HEK293 (cell line): ENCODE measurements at regions not wholly inside any gene's neighbourhood (a gene's known extent, or its start where the extent isn't known, plus 50 kb on each side); places are given as distances from the start of the nearest gene placed in this dataset.

Experiments
- CTCF ChIA-PET: fragments of 350-600 bp; formaldehyde crosslinking; extraction: SDS; loops from one replicate; lab custom pipeline; 2021; ENCODE audit warnings: antibody characterized with exemption; lab: Yijun Ruan, JAX
- POLR2A ChIA-PET: fragments of 300-600 bp; formaldehyde crosslinking; extraction: SDS; loops from one replicate; lab custom pipeline; 2020; ENCODE audit warnings: antibody characterized with exemption, inconsistent platforms; lab: Yijun Ruan, JAX
- H3K27ac ChIP-seq: fragments of 200-500 bp; sonication (Bioruptor generic); 2 replicates; pipeline ENCODE4 v1.5.1; 2014; ENCODE audit warnings: low read depth, low read length, control low read depth, inconsistent platforms; ENCODE audit errors: extremely low read depth
- H3K36me3 ChIP-seq, 2 experiments: fragments of 200-500 bp in 1 of 2; sonication (Bioruptor generic) in 1 of 2; 1 replicate in 1 of 2; 2 replicates in 1 of 2; pipeline ENCODE4 v1.5.1; 2014 to 2017; ENCODE audit warnings: inconsistent platforms in 2 of 2, low read length in 2 of 2; ENCODE audit not compliant: control insufficient read depth in 2 of 2, insufficient read depth in 1 of 2
- H3K4me1 ChIP-seq: fragments of 200-500 bp; sonication (Bioruptor generic); 2 replicates; pipeline ENCODE4 v1.5.1; 2014; ENCODE audit warnings: mild to moderate bottlenecking, low read length, inconsistent platforms; ENCODE audit not compliant: control insufficient read depth, insufficient read depth
- H3K4me3 ChIP-seq: 2 replicates; pipeline ENCODE4 v1.5.1; 2011; ENCODE audit warnings: low read depth, mild to moderate bottlenecking, control low read depth, low read length, moderate library complexity
- H3K9me3 ChIP-seq: fragments of 200-500 bp; sonication (Bioruptor generic); 2 replicates; pipeline ENCODE4 v1.5.1; 2014; ENCODE audit warnings: low read depth, low read length, inconsistent platforms; ENCODE audit not compliant: control insufficient read depth, insufficient read depth
- FEZF1 ChIP-seq: fragments of 450-650 bp; formaldehyde crosslinking; IDR thresholded peaks from 2 replicates; pipeline ENCODE4 v1.5.1; 2016; ENCODE audit warnings: missing biosample characterization, missing genetic modification characterization
- GFI1B ChIP-seq: fragments of 450-650 bp; formaldehyde crosslinking; IDR thresholded peaks from 2 replicates; pipeline ENCODE4 v1.5.1; 2016; ENCODE audit warnings: missing biosample characterization, missing genetic modification characterization
- IKZF3 ChIP-seq: fragments of 450-650 bp; IDR thresholded peaks from 2 replicates; pipeline ENCODE4 v1.5.0; 2018; ENCODE audit warnings: missing biosample characterization, mild to moderate bottlenecking, missing genetic modification characterization, moderate library complexity
- MYNN ChIP-seq: fragments of 450-650 bp; formaldehyde crosslinking; IDR thresholded peaks from 2 replicates; pipeline ENCODE4 v1.5.1; 2016; ENCODE audit warnings: missing biosample characterization, missing genetic modification characterization, borderline replicate concordance
- PRDM1 ChIP-seq: fragments of 450-650 bp; formaldehyde crosslinking; IDR thresholded peaks from 2 replicates; pipeline ENCODE4; 2016; ENCODE audit warnings: missing biosample characterization, missing genetic modification characterization
- ZBTB7A ChIP-seq: fragments of 450-650 bp; formaldehyde crosslinking; IDR thresholded peaks from 2 replicates; pipeline ENCODE4 v1.5.1; 2016; ENCODE audit warnings: low read depth, missing biosample characterization, missing genetic modification characterization
- ZIC2 ChIP-seq: fragments of 450-650 bp; formaldehyde crosslinking; IDR thresholded peaks from 2 replicates; pipeline ENCODE4 v1.5.1; 2016; ENCODE audit warnings: missing biosample characterization, missing genetic modification characterization
- ZNF114 ChIP-seq: fragments of 450-650 bp; formaldehyde crosslinking; IDR thresholded peaks from 2 replicates; pipeline ENCODE4 v1.5.0; 2017; ENCODE audit warnings: missing biosample characterization, missing genetic modification characterization
- ZNF133 ChIP-seq: fragments of 450-650 bp; formaldehyde crosslinking; IDR thresholded peaks from 2 replicates; pipeline ENCODE4 v1.5.1; 2016; ENCODE audit warnings: missing biosample characterization, missing genetic modification characterization
- ZNF140 ChIP-seq: fragments of 450-650 bp; formaldehyde crosslinking; IDR thresholded peaks from 2 replicates; pipeline ENCODE4 v1.5.1; 2016; ENCODE audit warnings: missing biosample characterization, missing genetic modification characterization
- ZNF16 ChIP-seq: fragments of 450-650 bp; formaldehyde crosslinking; IDR thresholded peaks from 2 replicates; pipeline ENCODE4 v1.5.1; 2016; ENCODE audit warnings: low read depth, missing biosample characterization, missing genetic modification characterization
- ZNF292 ChIP-seq: fragments of 450-650 bp; formaldehyde crosslinking; IDR thresholded peaks from 2 replicates; pipeline ENCODE4 v1.5.1; 2016; ENCODE audit warnings: low read depth, missing biosample characterization, missing genetic modification characterization, borderline replicate concordance
- ZNF324 ChIP-seq: fragments of 450-650 bp; formaldehyde crosslinking; IDR thresholded peaks from 2 replicates; pipeline ENCODE4 v1.5.1; 2016; ENCODE audit warnings: missing biosample characterization, missing genetic modification characterization
- ZNF350 ChIP-seq: fragments of 450-650 bp; formaldehyde crosslinking; IDR thresholded peaks from 2 replicates; pipeline ENCODE4 v1.5.0; 2017; ENCODE audit warnings: missing biosample characterization, mild to moderate bottlenecking, missing genetic modification characterization
- ZNF37A ChIP-seq: fragments of 450-650 bp; IDR thresholded peaks from 2 replicates; pipeline ENCODE4 v1.5.1; 2018; ENCODE audit warnings: missing biosample characterization, missing genetic modification characterization
- ZNF473 ChIP-seq: fragments of 450-650 bp; formaldehyde crosslinking; IDR thresholded peaks from 2 replicates; pipeline ENCODE4 v1.5.1; 2017; ENCODE audit warnings: missing biosample characterization, missing genetic modification characterization
- ZNF530 ChIP-seq: fragments of 450-650 bp; formaldehyde crosslinking; IDR thresholded peaks from 2 replicates; pipeline ENCODE4 v1.5.1; 2016; ENCODE audit warnings: low read depth, missing biosample characterization, missing genetic modification characterization
- ZNF560 ChIP-seq: fragments of 450-650 bp; formaldehyde crosslinking; IDR thresholded peaks from 2 replicates; pipeline ENCODE4 v1.5.1; 2017; ENCODE audit warnings: missing biosample characterization, missing genetic modification characterization, borderline replicate concordance
- ZNF626 ChIP-seq: fragments of 450-650 bp; sonication (Bioruptor Pico); formaldehyde crosslinking; IDR thresholded peaks from 2 replicates; pipeline ENCODE4 v1.5.1; 2018; ENCODE audit warnings: missing biosample characterization, missing genetic modification characterization, inconsistent platforms
- ZNF843 ChIP-seq: fragments of 450-650 bp; formaldehyde crosslinking; IDR thresholded peaks from 2 replicates; pipeline ENCODE4 v1.5.1; 2016; ENCODE audit warnings: missing biosample characterization, missing genetic modification characterization
- ZSCAN23 ChIP-seq: fragments of 450-650 bp; formaldehyde crosslinking; IDR thresholded peaks from 2 replicates; pipeline ENCODE4 v1.5.1; 2016; ENCODE audit warnings: missing biosample characterization, missing genetic modification characterization
- TF ChIP-seq, protein P1 (sequence below): fragments of 450-650 bp; formaldehyde crosslinking; IDR thresholded peaks from 2 replicates; pipeline ENCODE4 v1.5.1; 2016; ENCODE audit warnings: missing biosample characterization, missing genetic modification characterization
- TF ChIP-seq, protein P2 (sequence below): fragments of 450-650 bp; formaldehyde crosslinking; IDR thresholded peaks from 2 replicates; pipeline ENCODE4 v1.5.1; 2016; ENCODE audit warnings: missing biosample characterization, missing genetic modification characterization
- TF ChIP-seq, protein P3 (sequence below): fragments of 450-650 bp; formaldehyde crosslinking; IDR thresholded peaks from 2 replicates; pipeline ENCODE4 v1.5.1; 2016; ENCODE audit warnings: missing biosample characterization, missing genetic modification characterization
- TF ChIP-seq, protein P4 (sequence below): sonication (generic); formaldehyde crosslinking; IDR thresholded peaks from 2 replicates; pipeline ENCODE4 v1.8.1; 2022; ENCODE audit warnings: mild to moderate bottlenecking, moderate library complexity, missing genetic modification reagents
- TF ChIP-seq, protein P5 (sequence below): fragments of 450-650 bp; formaldehyde crosslinking; IDR thresholded peaks from 2 replicates; pipeline ENCODE4 v1.5.1; 2017; ENCODE audit warnings: missing biosample characterization, missing genetic modification characterization
- TF ChIP-seq, protein P6 (sequence below): fragments of 450-650 bp; formaldehyde crosslinking; IDR thresholded peaks from 2 replicates; pipeline ENCODE4 v1.5.1; 2017; ENCODE audit warnings: missing biosample characterization, missing genetic modification characterization

DNA sequence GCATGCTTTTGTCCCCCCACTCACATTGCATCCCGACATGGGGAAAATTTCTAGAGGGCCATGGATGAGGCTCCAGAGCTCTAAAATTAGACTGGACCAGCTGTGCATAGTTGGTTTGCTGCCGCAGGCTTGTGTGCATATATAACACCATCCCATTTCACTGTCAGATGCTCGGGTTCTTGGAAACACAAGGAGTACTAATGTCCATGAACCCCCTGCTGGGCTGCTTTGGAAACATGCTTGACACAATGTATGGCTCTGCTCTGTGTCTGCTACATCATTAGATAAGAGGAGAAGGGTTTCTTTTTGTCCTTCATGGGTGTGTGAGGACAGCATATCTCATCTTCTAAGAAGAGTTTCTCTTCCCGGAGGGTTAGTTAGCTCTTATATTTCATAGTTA, 292.1 kb upstream of the RORB start:
- no peaks in the 10 kb centered on the region for H3K36me3 ChIP-seq
- CTCF ChIA-PET = no interaction called here
- TF ChIP-seq MYNN (tag by site-specific recombination) = no peak
- TF ChIP-seq FEZF1 (tag by site-specific recombination) = no peak
- no peak for TF ChIP-seq IKZF3 (tag by site-specific recombination)
- TF ChIP-seq ZNF324 (tag by site-specific recombination) = no peak
- no peak for TF ChIP-seq ZSCAN23 (tag by site-specific recombination)
- no peak for TF ChIP-seq ZNF37A
- TF ChIP-seq, protein P1, sequence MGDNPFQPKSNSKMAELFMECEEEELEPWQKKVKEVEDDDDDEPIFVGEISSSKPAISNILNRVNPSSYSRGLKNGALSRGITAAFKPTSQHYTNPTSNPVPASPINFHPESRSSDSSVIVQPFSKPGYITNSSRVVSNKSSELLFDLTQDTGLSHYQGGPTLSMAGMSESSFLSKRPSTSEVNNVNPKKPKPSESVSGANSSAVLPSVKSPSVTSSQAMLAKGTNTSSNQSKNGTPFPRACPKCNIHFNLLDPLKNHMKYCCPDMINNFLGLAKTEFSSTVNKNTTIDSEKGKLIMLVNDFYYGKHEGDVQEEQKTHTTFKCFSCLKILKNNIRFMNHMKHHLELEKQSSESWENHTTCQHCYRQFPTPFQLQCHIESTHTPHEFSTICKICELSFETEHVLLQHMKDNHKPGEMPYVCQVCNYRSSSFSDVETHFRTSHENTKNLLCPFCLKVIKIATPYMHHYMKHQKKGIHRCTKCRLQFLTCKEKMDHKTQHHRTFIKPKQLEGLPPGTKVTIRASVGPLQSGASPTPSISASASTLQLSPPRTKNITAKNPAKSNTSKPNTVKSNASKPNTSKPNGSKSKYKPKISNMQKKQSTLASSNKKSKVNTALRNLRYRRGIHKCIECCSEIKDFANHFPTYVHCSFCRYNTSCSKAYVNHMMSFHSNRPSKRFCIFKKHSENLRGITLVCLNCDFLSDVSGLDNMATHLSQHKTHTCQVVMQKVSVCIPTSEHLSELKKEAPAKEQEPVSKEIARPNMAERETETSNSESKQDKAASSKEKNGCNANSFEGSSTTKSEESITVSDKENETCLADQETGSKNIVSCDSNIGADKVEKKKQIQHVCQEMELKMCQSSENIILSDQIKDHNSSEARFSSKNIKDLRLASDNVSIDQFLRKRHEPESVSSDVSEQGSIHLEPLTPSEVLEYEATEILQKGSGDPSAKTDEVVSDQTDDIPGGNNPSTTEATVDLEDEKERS (tag by site-specific recombination) = no peak
- TF ChIP-seq ZNF626 (tag by site-specific recombination) = no peak
- TF ChIP-seq ZNF843 (tag by site-specific recombination) = no peak
- no peak for TF ChIP-seq ZNF292 (tag by site-specific recombination)
- TF ChIP-seq, protein P2, sequence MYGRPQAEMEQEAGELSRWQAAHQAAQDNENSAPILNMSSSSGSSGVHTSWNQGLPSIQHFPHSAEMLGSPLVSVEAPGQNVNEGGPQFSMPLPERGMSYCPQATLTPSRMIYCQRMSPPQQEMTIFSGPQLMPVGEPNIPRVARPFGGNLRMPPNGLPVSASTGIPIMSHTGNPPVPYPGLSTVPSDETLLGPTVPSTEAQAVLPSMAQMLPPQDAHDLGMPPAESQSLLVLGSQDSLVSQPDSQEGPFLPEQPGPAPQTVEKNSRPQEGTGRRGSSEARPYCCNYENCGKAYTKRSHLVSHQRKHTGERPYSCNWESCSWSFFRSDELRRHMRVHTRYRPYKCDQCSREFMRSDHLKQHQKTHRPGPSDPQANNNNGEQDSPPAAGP = no peak
- TF ChIP-seq ZNF114 (tag by site-specific recombination) = no peak
- no peak for TF ChIP-seq ZNF473 (tag by site-specific recombination)

DNA sequence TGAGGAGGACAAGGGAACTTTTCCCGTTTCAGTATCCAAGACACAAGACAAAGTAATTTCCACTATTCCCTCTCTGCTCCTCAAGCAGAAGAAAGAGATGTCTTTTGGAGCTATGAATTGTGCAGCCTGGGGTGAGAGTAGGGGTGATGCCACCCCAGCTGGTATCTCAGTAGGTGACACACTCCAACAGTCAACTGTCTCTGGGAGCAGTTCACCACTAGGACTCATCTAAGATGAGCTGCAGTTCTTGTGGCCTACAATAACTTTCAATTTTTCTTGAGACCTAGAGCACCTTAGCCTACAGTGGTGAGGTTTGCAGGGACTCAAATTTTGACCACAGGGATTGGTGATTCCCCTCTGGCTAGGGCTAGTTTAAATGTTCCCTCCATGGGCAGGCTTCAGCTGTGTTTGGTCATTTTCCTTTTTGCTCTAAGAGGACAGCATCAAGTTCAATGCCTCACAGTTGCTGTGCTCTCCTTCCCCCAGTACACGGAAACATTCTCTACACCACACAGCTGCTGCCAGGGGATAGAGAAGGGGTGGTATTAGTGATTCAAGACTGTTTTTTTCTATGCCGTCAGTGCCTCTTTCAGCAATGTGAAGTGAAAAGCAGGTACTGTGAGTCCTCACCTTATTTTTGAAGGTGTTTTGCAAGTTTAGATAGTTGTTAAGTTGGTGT, 278.6 kb upstream of the RORB start:
- Histone ChIP-seq H3K4me1 (no peaks in the 10 kb centered on the region), H3K9me3 (no peaks in the 10 kb centered on the region), H3K36me3 (no peaks in the 10 kb centered on the region)
- CTCF ChIA-PET = no interaction called here
- TF ChIP-seq, protein P3, sequence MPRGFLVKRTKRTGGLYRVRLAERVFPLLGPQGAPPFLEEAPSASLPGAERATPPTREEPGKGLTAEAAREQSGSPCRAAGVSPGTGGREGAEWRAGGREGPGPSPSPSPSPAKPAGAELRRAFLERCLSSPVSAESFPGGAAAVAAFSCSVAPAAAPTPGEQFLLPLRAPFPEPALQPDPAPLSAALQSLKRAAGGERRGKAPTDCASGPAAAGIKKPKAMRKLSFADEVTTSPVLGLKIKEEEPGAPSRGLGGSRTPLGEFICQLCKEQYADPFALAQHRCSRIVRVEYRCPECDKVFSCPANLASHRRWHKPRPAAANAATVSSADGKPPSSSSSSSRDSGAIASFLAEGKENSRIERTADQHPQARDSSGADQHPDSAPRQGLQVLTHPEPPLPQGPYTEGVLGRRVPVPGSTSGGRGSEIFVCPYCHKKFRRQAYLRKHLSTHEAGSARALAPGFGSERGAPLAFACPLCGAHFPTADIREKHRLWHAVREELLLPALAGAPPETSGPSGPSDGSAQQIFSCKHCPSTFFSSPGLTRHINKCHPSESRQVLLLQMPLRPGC (tag by site-specific recombination) = no peak
- TF ChIP-seq ZNF350 (tag by site-specific recombination) (no peak), PRDM1 (no peak), ZNF530 (tag by site-specific recombination) (no peak), ZBTB7A (tag by site-specific recombination) (no peak), ZNF133 (tag by site-specific recombination) (no peak), ZNF140 (tag by site-specific recombination) (no peak), GFI1B (tag by site-specific recombination) (no peak), ZNF560 (no peak), ZNF16 (tag by site-specific recombination) (no peak), ZIC2 (tag by site-specific recombination) (no peak)
- TF ChIP-seq, protein P4, sequence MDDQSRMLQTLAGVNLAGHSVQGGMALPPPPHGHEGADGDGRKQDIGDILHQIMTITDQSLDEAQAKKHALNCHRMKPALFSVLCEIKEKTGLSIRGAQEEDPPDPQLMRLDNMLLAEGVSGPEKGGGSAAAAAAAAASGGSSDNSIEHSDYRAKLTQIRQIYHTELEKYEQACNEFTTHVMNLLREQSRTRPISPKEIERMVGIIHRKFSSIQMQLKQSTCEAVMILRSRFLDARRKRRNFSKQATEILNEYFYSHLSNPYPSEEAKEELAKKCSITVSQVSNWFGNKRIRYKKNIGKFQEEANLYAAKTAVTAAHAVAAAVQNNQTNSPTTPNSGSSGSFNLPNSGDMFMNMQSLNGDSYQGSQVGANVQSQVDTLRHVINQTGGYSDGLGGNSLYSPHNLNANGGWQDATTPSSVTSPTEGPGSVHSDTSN (CRISPR knock-in tag) = no peak
- TF ChIP-seq, protein P5, sequence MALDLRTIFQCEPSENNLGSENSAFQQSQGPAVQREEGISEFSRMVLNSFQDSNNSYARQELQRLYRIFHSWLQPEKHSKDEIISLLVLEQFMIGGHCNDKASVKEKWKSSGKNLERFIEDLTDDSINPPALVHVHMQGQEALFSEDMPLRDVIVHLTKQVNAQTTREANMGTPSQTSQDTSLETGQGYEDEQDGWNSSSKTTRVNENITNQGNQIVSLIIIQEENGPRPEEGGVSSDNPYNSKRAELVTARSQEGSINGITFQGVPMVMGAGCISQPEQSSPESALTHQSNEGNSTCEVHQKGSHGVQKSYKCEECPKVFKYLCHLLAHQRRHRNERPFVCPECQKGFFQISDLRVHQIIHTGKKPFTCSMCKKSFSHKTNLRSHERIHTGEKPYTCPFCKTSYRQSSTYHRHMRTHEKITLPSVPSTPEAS = no peak
- TF ChIP-seq, protein P6, sequence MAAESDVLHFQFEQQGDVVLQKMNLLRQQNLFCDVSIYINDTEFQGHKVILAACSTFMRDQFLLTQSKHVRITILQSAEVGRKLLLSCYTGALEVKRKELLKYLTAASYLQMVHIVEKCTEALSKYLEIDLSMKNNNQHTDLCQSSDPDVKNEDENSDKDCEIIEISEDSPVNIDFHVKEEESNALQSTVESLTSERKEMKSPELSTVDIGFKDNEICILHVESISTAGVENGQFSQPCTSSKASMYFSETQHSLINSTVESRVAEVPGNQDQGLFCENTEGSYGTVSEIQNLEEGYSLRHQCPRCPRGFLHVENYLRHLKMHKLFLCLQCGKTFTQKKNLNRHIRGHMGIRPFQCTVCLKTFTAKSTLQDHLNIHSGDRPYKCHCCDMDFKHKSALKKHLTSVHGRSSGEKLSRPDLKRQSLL (tag by site-specific recombination) = no peak
- TF ChIP-seq, all 188 proteins: peak for 0
- POLR2A ChIA-PET = no interaction called here
- Histone ChIP-seq H3K27ac (no peak overlapping the region), H3K4me3 (no peak overlapping the region)

More for the DNA sequence above, 292.1 kb upstream of the RORB start:
- Histone ChIP-seq H3K4me3 (no peak overlapping the region), H3K9me3 (no peaks in the 10 kb centered on the region), H3K4me1 (no peaks in the 10 kb centered on the region), H3K27ac (no peak overlapping the region)
- POLR2A ChIA-PET = no interaction called here
